HG03439 (cell line): ENCODE measurements at regions not wholly inside any gene's neighbourhood (a gene's known extent, or its start where the extent isn't known, plus 50 kb on each side); places are given as distances from the start of the nearest gene placed in this dataset.
"Not testable (repeated sequence)": the region's sequence is repeated elsewhere in the genome, so short reads cannot be mapped to it uniquely, and the experiment has no call there.

Experiments
- ATAC-seq: cut with Tn5 transposase; IDR thresholded peaks from one replicate; pipeline ENCODE4 v1.9.1; 2021; ENCODE audit warnings: mild to moderate bottlenecking, moderate library complexity; ENCODE audit not compliant: unreplicated experiment

DNA sequence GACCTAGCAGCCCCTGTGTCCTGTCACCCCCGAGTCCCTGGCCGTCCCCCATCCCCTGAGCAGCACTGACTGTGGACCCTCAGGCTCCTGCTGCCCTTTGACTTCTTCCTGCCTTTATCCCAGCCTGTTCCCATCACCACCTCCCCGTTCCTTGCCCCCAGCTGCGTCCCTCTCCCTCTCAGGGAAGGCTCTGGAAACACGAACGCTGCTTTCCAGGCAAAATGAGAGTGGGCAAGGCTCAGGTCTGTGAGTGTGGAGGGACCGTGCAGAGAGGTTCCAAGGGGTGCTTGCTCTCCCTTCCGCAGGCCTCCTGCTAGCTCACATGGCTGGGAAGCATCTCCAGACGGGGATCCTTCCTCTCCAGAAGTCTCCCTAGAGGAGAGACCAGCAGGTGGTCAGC is 501.8 kb upstream of the SALL3 start:
- ATAC-seq, result no peak

GRCh38 chr18:78479443-78479842 is 500.2 kb upstream of the SALL3 start:
- ATAC-seq, result no peak

DNA sequence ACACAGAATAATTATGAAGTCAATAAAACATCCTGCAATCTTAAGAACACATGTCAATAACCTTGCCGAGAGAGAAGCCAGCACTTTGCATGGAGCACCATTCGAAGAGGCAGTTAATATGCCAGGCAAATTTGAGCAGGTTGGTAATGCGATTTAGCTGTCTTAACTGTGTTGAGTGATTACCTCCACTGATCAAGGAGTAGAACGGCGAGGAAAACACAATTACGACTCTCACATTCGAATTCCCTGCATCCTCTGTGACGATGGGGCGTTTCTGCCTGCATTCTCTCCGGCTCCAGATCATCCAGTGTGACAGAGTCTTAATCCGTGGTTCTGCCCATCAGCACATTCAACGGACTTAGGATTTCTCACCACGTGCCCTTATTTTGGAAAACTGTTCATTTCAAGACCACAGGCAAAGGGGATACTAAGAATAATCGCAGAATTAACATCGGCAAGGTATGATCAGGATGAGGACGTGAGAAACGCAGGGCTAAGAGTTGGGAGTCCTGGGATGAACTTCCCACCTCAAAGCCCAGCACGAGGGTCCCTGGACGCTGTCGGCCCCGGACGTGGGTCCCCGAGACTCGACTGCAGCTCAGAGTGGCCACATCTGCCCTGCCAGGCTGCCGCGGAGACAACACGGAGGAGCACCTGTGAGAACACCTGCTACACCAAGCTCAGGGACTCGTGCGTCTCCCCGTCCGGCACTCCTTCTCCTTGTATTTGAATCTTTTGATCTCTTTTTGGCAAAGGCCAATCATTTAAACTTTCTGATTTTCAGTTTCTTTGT is 499.2 kb upstream of the SALL3 start:
- ATAC-seq, result no peak

DNA sequence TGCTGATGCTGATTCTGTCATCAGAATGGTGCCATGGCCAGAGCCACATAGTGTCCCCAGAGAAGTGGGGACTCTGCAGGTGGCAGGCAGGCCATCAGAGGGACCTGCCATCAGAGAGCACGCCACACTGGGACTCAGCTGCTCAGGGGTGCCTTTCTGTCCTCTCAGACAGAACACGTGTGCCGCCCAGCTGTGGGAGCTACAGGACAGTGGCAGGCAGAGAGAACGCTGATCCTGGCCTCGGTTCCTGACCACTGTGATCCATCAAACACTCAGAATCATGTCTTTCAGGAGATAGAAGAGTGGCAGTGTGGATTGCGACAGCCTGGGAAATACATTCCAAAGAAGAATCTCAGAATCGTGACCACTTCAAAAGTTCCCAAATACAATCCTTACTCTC is 497.2 kb upstream of the SALL3 start:
- ATAC-seq, result no peak

- ATAC-seq, result no peak
These were observed 492.0 kb upstream of the SALL3 start for GRCh38 chr18:78487649-78488048.

GRCh38 chr18:78492064-78492812 is 487.4 kb upstream of the SALL3 start:
- no peak for ATAC-seq

DNA sequence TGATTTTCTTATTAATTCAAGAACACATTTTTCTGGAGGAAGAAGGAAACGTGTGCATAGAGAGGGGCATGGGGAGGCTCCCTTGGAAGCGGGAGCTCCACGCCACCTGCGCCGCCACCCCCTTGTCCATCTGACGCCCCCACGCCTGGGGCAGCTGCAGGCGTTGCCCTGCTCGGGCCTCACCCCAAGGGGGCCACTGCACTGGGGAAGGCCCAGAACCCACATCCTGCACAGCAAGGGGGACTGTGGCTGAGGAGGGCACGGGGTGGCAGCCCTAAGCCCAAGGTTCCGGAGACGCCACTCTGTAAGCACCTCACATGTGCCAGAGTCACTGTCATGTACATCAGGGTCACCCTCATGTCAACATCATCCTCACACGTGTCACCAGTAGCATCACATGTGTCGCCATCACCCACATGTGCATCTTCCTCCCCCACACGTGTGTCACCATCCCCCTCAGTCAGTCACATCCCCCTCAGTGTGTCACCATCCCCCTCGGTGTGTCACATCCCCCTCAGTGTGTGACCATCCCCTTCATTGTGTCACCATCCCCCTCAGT is 486.7 kb upstream of the SALL3 start:
- no peak for ATAC-seq

DNA sequence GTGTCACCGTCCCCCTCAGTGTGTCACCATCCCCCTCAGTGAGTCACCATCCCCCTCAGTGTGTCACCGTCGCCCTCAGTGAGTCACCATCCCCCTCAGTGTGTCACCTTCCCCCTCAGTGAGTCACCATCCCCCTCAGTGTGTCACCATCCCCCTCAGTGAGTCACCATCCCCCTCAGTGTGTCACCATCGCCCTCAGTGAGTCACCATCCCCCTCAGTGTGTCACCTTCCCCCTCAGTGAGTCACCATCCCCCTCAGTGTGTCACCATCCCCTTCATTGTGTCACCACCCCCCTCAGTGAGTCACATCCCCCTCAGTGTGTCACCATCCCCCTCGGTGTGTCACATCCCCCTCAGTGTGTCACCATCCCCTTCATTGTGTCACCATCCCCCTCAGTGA is 486.1 kb upstream of the SALL3 start:
- ATAC-seq, result not testable (repeated sequence)

- no peak for ATAC-seq
These were observed 485.2 kb upstream of the SALL3 start for GRCh38 chr18:78494204-78495085.

DNA sequence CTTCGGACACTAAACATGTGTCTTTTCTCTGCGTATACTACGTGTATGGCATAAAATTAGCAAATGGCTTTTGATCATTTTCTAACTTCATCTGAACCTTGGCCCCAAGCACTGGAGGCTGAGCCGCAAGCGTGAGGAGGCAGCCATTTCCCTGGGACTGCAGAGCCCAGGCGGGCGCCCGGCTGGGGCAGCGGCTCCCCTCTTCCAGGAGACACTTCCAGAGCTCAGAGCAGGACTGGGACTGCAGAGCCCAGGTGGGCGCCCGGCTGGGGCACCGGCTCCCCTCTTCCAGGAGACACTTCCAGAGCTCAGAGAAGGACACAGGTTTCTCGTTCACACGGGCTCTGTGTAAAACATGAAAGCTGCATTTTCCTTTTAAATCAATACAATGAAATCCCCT is 484.1 kb upstream of the SALL3 start:
- no peak for ATAC-seq

GRCh38 chr18:78496079-78496478 is 483.5 kb upstream of the SALL3 start:
- ATAC-seq, result no peak

DNA sequence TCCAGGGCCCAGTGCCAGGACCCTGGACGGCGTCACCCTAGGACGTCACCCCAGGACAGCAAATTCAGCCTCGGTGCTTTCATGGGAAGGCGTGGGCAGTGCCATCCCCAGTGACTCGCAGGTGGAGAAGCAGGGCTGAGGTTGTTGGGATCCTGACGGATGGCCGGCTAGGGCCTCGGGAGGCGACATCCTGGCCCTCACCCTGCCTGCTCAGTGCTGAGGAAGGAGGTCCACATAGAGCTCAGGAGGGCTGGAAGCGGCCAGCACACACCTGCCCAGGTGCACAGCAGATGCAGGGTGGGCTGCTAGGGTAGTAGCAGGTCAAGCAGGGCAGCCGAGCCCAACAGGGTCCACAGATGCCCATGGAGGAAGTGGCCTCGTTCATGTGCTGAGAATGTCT is 482.0 kb upstream of the SALL3 start:
- no peak for ATAC-seq

- no peak for ATAC-seq
These were observed 480.0 kb upstream of the SALL3 start for GRCh38 chr18:78499586-78499985.

- ATAC-seq, result no peak
These were observed 478.4 kb upstream of the SALL3 start for GRCh38 chr18:78501251-78501650.

- no peak for ATAC-seq
These were observed 476.5 kb upstream of the SALL3 start for GRCh38 chr18:78503129-78503528.

DNA sequence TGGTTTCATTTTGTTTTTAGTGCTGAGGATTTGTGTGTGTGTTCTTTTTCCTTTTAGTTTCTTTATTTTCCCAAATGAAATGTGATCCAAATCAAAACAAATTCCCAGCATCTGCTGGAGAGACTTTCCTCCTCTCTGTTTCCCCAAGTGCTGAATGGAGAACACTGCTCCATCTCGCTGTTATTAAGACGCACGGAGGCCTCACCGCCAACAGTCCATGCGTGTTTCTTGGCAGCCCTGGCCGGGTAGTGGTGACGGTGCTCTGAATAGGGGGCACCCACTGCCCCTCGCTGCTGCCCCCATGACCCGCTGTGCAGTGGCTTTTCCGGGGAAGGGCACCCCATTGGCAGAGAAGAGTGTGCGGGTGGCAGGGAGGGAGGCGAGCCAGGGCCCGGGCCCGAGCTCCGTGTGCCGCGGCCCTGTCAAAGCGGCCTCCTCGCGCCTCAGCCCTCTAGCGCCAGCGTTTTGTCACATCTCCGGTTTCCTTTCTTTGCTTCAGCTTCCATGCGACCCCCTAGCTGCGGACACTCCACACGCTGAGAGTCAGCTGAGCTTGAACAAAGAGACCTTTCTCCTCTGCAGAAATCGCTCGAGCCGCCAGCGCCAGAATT is 473.7 kb upstream of the SALL3 start:
- ATAC-seq, result no peak

GRCh38 chr18:78507217-78507616 is 472.4 kb upstream of the SALL3 start:
- no peak for ATAC-seq

DNA sequence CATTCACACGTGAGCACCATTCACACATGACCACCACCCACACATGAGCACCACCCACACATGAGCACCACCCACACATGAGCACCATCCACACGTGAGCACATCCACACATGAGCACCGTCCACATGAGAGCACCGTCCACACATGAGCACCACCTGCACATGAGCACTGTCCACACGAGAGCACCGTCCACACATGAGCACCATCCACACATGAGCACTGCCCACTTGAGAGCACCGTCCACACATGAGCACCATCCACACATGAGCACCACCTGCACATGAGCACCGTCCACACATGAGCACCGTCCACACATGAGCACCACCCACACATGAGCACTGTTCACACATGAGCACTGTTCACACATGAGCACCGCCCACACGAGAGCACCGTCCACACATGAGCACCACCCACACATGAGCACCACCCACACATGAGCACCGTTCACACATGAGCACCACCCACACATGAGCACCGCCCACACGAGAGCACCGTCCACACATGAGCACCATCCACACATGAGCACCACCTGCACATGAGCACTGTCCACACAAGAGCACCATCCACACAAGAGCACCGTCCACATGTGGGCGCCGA is 471.3 kb upstream of the SALL3 start:
- not testable (repeated sequence) for ATAC-seq

- no peak for ATAC-seq
These were observed 469.5 kb upstream of the SALL3 start for GRCh38 chr18:78510091-78510490.

GRCh38 chr18:78510636-78511035 is 469.0 kb upstream of the SALL3 start:
- ATAC-seq, result no peak
